Neural progenitor cell (in vitro differentiated cells): ENCODE measurements at regions not wholly inside any gene's neighbourhood (a gene's known extent, or its start where the extent isn't known, plus 50 kb on each side); places are given as distances from the start of the nearest gene placed in this dataset.

Experiments used
- DNase-seq: peaks from one replicate; pipeline ENCODE4 v3.0.0-alpha.2; 2016; ENCODE audit warnings: low spot score
- H2AFZ ChIP-seq: fragments of 200-600 bp; sonication (generic); replicated peaks from 2 replicates; pipeline ENCODE4 v1.6.1; 2016; ENCODE audit warnings: antibody characterized with exemption
- H3F3A ChIP-seq: fragments of 200-600 bp; sonication (generic); 2 replicates; pipeline ENCODE4 v1.6.1; 2016; ENCODE audit warnings: antibody characterized with exemption, low read depth
- H3K27ac ChIP-seq: fragments of 200-600 bp; sonication (generic); 2 replicates; pipeline ENCODE4 v1.5.1; 2016; ENCODE audit warnings: mild to moderate bottlenecking
- H3K27me3 ChIP-seq: fragments of 200-600 bp; sonication (generic); 2 replicates; pipeline ENCODE4 v1.6.1; 2016; ENCODE audit warnings: mild to moderate bottlenecking, moderate library complexity
- H3K36me3 ChIP-seq: fragments of 200-600 bp; sonication (generic); 2 replicates; pipeline ENCODE4 v1.5.1; 2016
- H3K4me1 ChIP-seq: fragments of 200-600 bp; sonication (generic); 2 replicates; pipeline ENCODE4 v1.6.1; 2016; ENCODE audit warnings: mixed run types
- H3K4me2 ChIP-seq: fragments of 200-600 bp; sonication (generic); 2 replicates; pipeline ENCODE4 v1.6.1; 2016
- H3K4me3 ChIP-seq: fragments of 200-600 bp; sonication (generic); 2 replicates; pipeline ENCODE4 v1.5.1; 2016
- H3K79me2 ChIP-seq: fragments of 200-600 bp; sonication (generic); 2 replicates; pipeline ENCODE4 v1.6.1; 2016; ENCODE audit warnings: low read depth
- H3K9ac ChIP-seq: fragments of 200-600 bp; sonication (generic); 2 replicates; pipeline ENCODE4 v1.6.1; 2016
- H3K9me3 ChIP-seq: fragments of 200-600 bp; sonication (generic); 2 replicates; pipeline ENCODE4 v1.5.1; 2016; ENCODE audit warnings: low read depth
- H4K20me1 ChIP-seq: fragments of 200-600 bp; sonication (generic); 2 replicates; pipeline ENCODE4 v1.6.1; 2016; ENCODE audit warnings: low read depth
- H3K27ac Mint-ChIP-seq: 3 replicates; pipeline ENCODE4 v1.8.0; 2021; ENCODE audit warnings: mixed read lengths
- H3K27me3 Mint-ChIP-seq: 2 replicates; pipeline ENCODE4 v1.8.0; 2022; ENCODE audit warnings: low read depth, mild to moderate bottlenecking, inconsistent platforms, moderate library complexity, mixed read lengths; ENCODE audit not compliant: insufficient read depth
- H3K36me3 Mint-ChIP-seq: 3 replicates; pipeline ENCODE4 v1.8.0; 2021; ENCODE audit warnings: mixed read lengths
- H3K4me1 Mint-ChIP-seq: 3 replicates; pipeline ENCODE4 v1.8.0; 2021; ENCODE audit warnings: mixed read lengths
- H3K4me3 Mint-ChIP-seq: 3 replicates; pipeline ENCODE4 v1.8.0; 2021; ENCODE audit warnings: mild to moderate bottlenecking, moderate library complexity, mixed read lengths
- H3K9me3 Mint-ChIP-seq: 3 replicates; pipeline ENCODE4 v1.8.0; 2020; ENCODE audit warnings: mixed read lengths
- EZH2 ChIP-seq: fragments of 200-600 bp; sonication (generic); IDR thresholded peaks from 2 replicates; pipeline ENCODE4 v1.6.1; 2017; ENCODE audit warnings: antibody characterized with exemption, mild to moderate bottlenecking, moderate library complexity
- EZH2phosphoT487 ChIP-seq: fragments of 200-600 bp; sonication (generic); IDR thresholded peaks from 2 replicates; pipeline ENCODE4 v1.6.1; 2017; ENCODE audit warnings: antibody characterized with exemption
- TF ChIP-seq, protein P1 (sequence below): fragments of 200-600 bp; sonication (generic); IDR thresholded peaks from 2 replicates; pipeline ENCODE4 v1.5.1; 2017; ENCODE audit warnings: antibody characterized with exemption, mild to moderate bottlenecking

DNA sequence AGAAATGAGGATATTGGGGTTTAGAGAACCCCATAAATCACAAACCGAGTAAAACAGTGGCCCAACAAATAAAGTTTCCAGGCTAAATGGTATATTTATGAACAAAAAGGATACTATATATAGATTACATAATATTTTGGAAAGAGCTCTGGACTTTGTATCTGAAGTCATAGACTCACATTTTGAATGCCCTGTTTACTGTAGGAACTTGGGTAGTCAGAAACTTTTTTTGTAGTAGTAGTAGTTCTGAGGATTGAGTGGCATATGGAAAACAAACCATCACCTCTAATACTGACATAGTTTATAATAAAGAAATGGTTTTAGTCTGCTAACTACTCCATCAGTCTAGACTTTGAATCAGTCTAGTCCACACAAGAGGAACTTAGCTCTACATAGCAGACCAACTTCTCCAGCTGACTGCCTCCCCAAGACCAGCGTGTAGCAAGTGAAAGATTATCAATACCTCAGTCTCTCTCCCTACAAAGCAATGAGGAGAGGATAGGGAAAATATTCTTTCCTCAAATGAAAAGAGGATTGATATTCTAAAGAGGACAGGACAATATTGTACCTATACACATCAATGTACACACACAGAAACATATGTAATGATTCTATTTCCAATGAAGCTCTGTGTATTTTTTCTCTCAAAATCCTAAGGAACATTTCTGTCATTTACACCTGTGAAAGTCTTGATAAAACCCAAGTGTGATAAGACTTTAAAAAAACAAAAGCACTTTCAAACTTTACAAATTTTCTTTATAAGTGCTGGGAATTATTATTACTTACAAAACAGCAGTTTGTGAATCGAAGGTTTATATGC, 184.9 kb upstream of the MAP2 start:
- Histone ChIP-seq H3K27me3 (no peaks in the 10 kb centered on the region), H3K36me3 (no peaks in the 10 kb centered on the region), H4K20me1 (no peaks in the 10 kb centered on the region), H3F3A (no peaks in the 10 kb centered on the region), H3K9me3 (no peaks in the 10 kb centered on the region), H3K4me2 (no peak overlapping the region), H3K27ac (no peak overlapping the region), H3K4me3 (no peak overlapping the region), H3K9ac (no peak overlapping the region), H3K79me2 (no peaks in the 10 kb centered on the region), H2AFZ (no peak overlapping the region), H3K4me1 (no peaks in the 10 kb centered on the region)
- Mint-ChIP-seq H3K27me3 (peaks cover 2% of the 10 kb centered on the region), H3K4me3 (no peak overlapping the region), H3K4me1 (peaks cover 4% of the 10 kb centered on the region), H3K9me3 (peaks cover 13% of the 10 kb centered on the region), H3K36me3 (no peaks in the 10 kb centered on the region), H3K27ac (no peak overlapping the region)
- TF ChIP-seq EZH2 (no peak), EZH2phosphoT487 (no peak)
- TF ChIP-seq, protein P1, sequence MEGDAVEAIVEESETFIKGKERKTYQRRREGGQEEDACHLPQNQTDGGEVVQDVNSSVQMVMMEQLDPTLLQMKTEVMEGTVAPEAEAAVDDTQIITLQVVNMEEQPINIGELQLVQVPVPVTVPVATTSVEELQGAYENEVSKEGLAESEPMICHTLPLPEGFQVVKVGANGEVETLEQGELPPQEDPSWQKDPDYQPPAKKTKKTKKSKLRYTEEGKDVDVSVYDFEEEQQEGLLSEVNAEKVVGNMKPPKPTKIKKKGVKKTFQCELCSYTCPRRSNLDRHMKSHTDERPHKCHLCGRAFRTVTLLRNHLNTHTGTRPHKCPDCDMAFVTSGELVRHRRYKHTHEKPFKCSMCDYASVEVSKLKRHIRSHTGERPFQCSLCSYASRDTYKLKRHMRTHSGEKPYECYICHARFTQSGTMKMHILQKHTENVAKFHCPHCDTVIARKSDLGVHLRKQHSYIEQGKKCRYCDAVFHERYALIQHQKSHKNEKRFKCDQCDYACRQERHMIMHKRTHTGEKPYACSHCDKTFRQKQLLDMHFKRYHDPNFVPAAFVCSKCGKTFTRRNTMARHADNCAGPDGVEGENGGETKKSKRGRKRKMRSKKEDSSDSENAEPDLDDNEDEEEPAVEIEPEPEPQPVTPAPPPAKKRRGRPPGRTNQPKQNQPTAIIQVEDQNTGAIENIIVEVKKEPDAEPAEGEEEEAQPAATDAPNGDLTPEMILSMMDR, result no peak
- DNase-seq, result no peak

DNA sequence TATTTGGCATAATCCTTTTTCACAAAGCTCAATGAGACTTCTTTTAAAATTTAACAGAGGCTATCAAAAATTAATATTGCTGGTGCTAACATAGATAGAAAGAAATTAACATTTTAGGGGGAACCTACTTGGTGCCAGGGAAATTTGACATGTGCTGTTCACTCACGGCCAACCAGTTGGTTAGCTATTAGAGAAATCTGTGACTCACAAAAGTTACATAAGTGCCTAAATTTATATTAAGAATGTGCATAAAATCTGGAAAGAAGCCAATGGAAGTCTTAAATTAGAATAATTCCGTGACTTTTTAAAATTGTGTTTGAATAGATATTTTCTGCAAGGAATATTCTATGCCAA, 184.3 kb upstream of the MAP2 start:
- Histone ChIP-seq H3K36me3 (no peaks in the 10 kb centered on the region), H3K27me3 (no peaks in the 10 kb centered on the region), H2AFZ (no peak overlapping the region), H3K9ac (no peak overlapping the region), H3K9me3 (no peaks in the 10 kb centered on the region), H3F3A (no peaks in the 10 kb centered on the region), H3K79me2 (no peaks in the 10 kb centered on the region), H3K27ac (no peak overlapping the region), H4K20me1 (no peaks in the 10 kb centered on the region), H3K4me3 (no peak overlapping the region), H3K4me1 (no peaks in the 10 kb centered on the region), H3K4me2 (no peak overlapping the region)
- Mint-ChIP-seq H3K4me3 (no peak overlapping the region), H3K27ac (no peak overlapping the region), H3K36me3 (no peaks in the 10 kb centered on the region), H3K4me1 (peaks cover 4% of the 10 kb centered on the region), H3K27me3 (peaks cover 2% of the 10 kb centered on the region), H3K9me3 (peaks cover 13% of the 10 kb centered on the region)
- TF ChIP-seq EZH2 (no peak), EZH2phosphoT487 (no peak)
- TF ChIP-seq, protein P1, result no peak
- DNase-seq, result no peak

DNA sequence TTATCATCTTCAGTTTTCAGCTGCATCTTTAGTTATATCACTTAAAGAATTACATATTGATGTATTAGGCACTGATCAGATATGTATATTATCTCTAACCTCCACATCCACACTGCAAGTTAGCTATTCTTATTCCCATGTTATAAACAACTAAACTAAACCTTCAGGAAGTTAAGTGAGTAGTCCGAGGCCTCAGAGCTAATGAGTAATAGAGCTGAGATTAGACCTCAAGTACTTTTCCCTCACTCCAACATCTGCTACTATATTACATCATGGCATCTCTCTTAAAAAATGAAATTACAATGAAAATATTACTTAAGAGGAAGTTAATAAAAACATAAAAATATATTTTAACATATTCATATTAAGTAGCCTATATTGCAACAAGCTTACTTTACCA, 183.6 kb upstream of the MAP2 start:
- H3F3A ChIP-seq, result no peaks in the 10 kb centered on the region
- H3K79me2 ChIP-seq, result no peaks in the 10 kb centered on the region
- H3K4me3 ChIP-seq, result no peak overlapping the region
- DNase-seq, result no peak
- H3K27me3 ChIP-seq, result no peaks in the 10 kb centered on the region
- no peak for TF ChIP-seq EZH2
- TF ChIP-seq, protein P1, result no peak
- no peak for TF ChIP-seq EZH2phosphoT487
- Mint-ChIP-seq H3K9me3 (peaks cover 15% of the 10 kb centered on the region), H3K36me3 (no peaks in the 10 kb centered on the region), H3K27ac (no peak overlapping the region), H3K4me3 (no peak overlapping the region), H3K27me3 (peaks cover 2% of the 10 kb centered on the region), H3K4me1 (peaks cover 4% of the 10 kb centered on the region)
- H3K27ac ChIP-seq, result no peak overlapping the region
- H3K4me2 ChIP-seq, result no peak overlapping the region
- H4K20me1 ChIP-seq, result no peaks in the 10 kb centered on the region
- no peaks in the 10 kb centered on the region for H3K9me3 ChIP-seq
- no peaks in the 10 kb centered on the region for H3K36me3 ChIP-seq
- H2AFZ ChIP-seq, result no peak overlapping the region
- no peaks in the 10 kb centered on the region for H3K4me1 ChIP-seq
- H3K9ac ChIP-seq, result no peak overlapping the region
